ENCODE measurements at regions not wholly inside any gene's neighbourhood (a gene's known extent, or its start where the extent isn't known, plus 50 kb on each side); places are given as distances from the start of the nearest gene placed in this dataset.

- DNase-seq (no peak), ATAC-seq (no peak)
- no peak overlapping the region for H3K4me3 ChIP-seq
- TF ChIP-seq CTCF (IDR thresholded peaks at IDR 0.05 in 4 of 5, conservative IDR thresholded peaks at IDR 0.05 in 1 of 5) (no peak), POLR2A (IDR thresholded peaks at IDR 0.05) (no peak)
- H3K27me3 ChIP-seq, result no peaks in the 10 kb centered on the region
- intact Hi-C loops (cut with DNase I; ENCODE audit: low total_unique reads), result no loop called here
- no peaks in the 10 kb centered on the region for H3K4me1 ChIP-seq
- in situ Hi-C loops (cut with MboI; ENCODE audit: low sequenced_read_pairs in 4 of 4), result no loop called here
- no peak overlapping the region for H3K27ac ChIP-seq
- H3K9me3 ChIP-seq, result peaks cover 0 to 8% (median 0%) of the 10 kb centered on the region in 3 donors
- no peaks in the 10 kb centered on the region for H3K36me3 ChIP-seq
These were observed 419.9 kb upstream of the DAB1 start for GRCh38 chr1:57843760-57844159.

GRCh38 chr1:57839526-57839925, 415.7 kb upstream of the DAB1 start:
- intact Hi-C loops (cut with DNase I; ENCODE audit: low total_unique reads) (no loop called here), in situ Hi-C loops (cut with MboI; ENCODE audit: low sequenced_read_pairs in 4 of 4) (no loop called here)
- no peak for ATAC-seq
- no peaks in the 10 kb centered on the region for H3K27me3 ChIP-seq
- H3K4me1 ChIP-seq, result no peaks in the 10 kb centered on the region
- no peak overlapping the region for H3K4me3 ChIP-seq
- TF ChIP-seq CTCF (IDR thresholded peaks at IDR 0.05 in 4 of 5, conservative IDR thresholded peaks at IDR 0.05 in 1 of 5) (no peak), POLR2A (IDR thresholded peaks at IDR 0.05) (no peak)
- DNase-seq, result no peak
- H3K36me3 ChIP-seq, result no peaks in the 10 kb centered on the region
- H3K27ac ChIP-seq, result no peak overlapping the region
- H3K9me3 ChIP-seq, result peaks cover 0 to 8% (median 0%) of the 10 kb centered on the region in 3 donors

- Histone ChIP-seq H3K27me3 (no peaks in the 10 kb centered on the region), H3K36me3 (no peaks in the 10 kb centered on the region), H3K27ac (no peak overlapping the region), H3K9me3 (peaks cover 0 to 8% (median 0%) of the 10 kb centered on the region in 3 donors), H3K4me1 (no peaks in the 10 kb centered on the region), H3K4me3 (no peak overlapping the region)
- in situ Hi-C loops (cut with MboI; ENCODE audit: low sequenced_read_pairs in 4 of 4) (no loop called here), intact Hi-C loops (cut with DNase I; ENCODE audit: low total_unique reads) (no loop called here)
- TF ChIP-seq CTCF (IDR thresholded peaks at IDR 0.05 in 4 of 5, conservative IDR thresholded peaks at IDR 0.05 in 1 of 5) (no peak), POLR2A (IDR thresholded peaks at IDR 0.05) (no peak)
- ATAC-seq (no peak), DNase-seq (no peak)
These were observed 415.2 kb upstream of the DAB1 start for GRCh38 chr1:57839067-57839466.

- Histone ChIP-seq H3K4me3 (no peak overlapping the region), H3K27me3 (no peaks in the 10 kb centered on the region), H3K27ac (no peak overlapping the region), H3K36me3 (no peaks in the 10 kb centered on the region), H3K4me1 (no peaks in the 10 kb centered on the region), H3K9me3 (peaks cover 0 to 1% (median 0%) of the 10 kb centered on the region in 3 donors)
- in situ Hi-C loops (cut with MboI; ENCODE audit: low sequenced_read_pairs in 4 of 4), result no loop called here
- no peak for ATAC-seq
- no peak for DNase-seq
- TF ChIP-seq CTCF (IDR thresholded peaks at IDR 0.05 in 4 of 5, conservative IDR thresholded peaks at IDR 0.05 in 1 of 5) (no peak), POLR2A (IDR thresholded peaks at IDR 0.05) (no peak)
- intact Hi-C loops (cut with DNase I; ENCODE audit: low total_unique reads), result no loop called here
These were observed 411.8 kb upstream of the DAB1 start for GRCh38 chr1:57835620-57836019.

GRCh38 chr1:57833296-57833695, 409.4 kb upstream of the DAB1 start:
- H3K36me3 ChIP-seq, result no peaks in the 10 kb centered on the region

More at GRCh38 chr1:57833296-57833695, 409.4 kb upstream of the DAB1 start:
- H3K4me3 ChIP-seq, result no peak overlapping the region
- no peaks in the 10 kb centered on the region for H3K9me3 ChIP-seq
- in situ Hi-C loops (cut with MboI; ENCODE audit: low sequenced_read_pairs in 4 of 4) (no loop called here), intact Hi-C loops (cut with DNase I; ENCODE audit: low total_unique reads) (no loop called here)
- no peak overlapping the region for H3K27ac ChIP-seq
- DNase-seq (no peak), ATAC-seq (no peak)
- no peak for TF ChIP-seq CTCF (IDR thresholded peaks at IDR 0.05 in 4 of 5, conservative IDR thresholded peaks at IDR 0.05 in 1 of 5)
- no peak for TF ChIP-seq POLR2A (IDR thresholded peaks at IDR 0.05)
- no peaks in the 10 kb centered on the region for H3K27me3 ChIP-seq
- H3K4me1 ChIP-seq, result no peaks in the 10 kb centered on the region
